Fibroblast of lung (primary cell): ENCODE measurements at regions not wholly inside any gene's neighbourhood (a gene's known extent, or its start where the extent isn't known, plus 50 kb on each side); places are given as distances from the start of the nearest gene placed in this dataset.

Experiments
- DNase-seq, 2 donors: peaks; one replicate each; pipeline versions ENCODE4 v3.0.0 to v3.0.0-alpha.2; 2010; ENCODE audit warnings: low read depth in 2 of 2
- H2AFZ ChIP-seq: 2 replicates; pipeline ENCODE4 v1.5.1; 2012; ENCODE audit warnings: low read length, control low read depth, inconsistent platforms
- H3K27ac ChIP-seq: 2 replicates; pipeline ENCODE4 v1.5.1; 2011; ENCODE audit warnings: low read length, control low read depth; ENCODE audit not compliant: insufficient read depth
- H3K27me3 ChIP-seq: 2 replicates; pipeline ENCODE4 v1.5.1; 2011; ENCODE audit warnings: mild to moderate bottlenecking, low read length; ENCODE audit not compliant: control insufficient read depth, insufficient read depth
- H3K36me3 ChIP-seq: 2 replicates; pipeline ENCODE4 v1.5.1; 2011; ENCODE audit warnings: low read length; ENCODE audit not compliant: control insufficient read depth, insufficient read depth
- H3K4me1 ChIP-seq: 2 replicates; pipeline ENCODE4 v1.5.1; 2011; ENCODE audit warnings: low read length; ENCODE audit not compliant: control insufficient read depth, insufficient read depth; ENCODE audit errors: extremely low read depth
- H3K4me2 ChIP-seq: 2 replicates; pipeline ENCODE4 v1.5.1; 2011; ENCODE audit warnings: low read length, control low read depth; ENCODE audit not compliant: insufficient read depth; ENCODE audit errors: extremely low read depth
- H3K4me3 ChIP-seq, 4 experiments: fragments of 200-600 bp in 1 of 4; sonication (generic) in 1 of 4; replicated peaks in 1 of 4; 2 replicates each; pipeline ENCODE4 v1.5.1; 2011 to 2016; ENCODE audit warnings: low read length in 4 of 4, low read depth in 3 of 4, mild to moderate bottlenecking in 3 of 4, control low read depth in 2 of 4, inconsistent platforms in 1 of 4, mixed read lengths in 1 of 4; ENCODE audit not compliant: insufficient read depth in 1 of 4; ENCODE audit errors: control extremely low read depth in 1 of 4
- H3K79me2 ChIP-seq: 2 replicates; pipeline ENCODE4 v1.5.1; 2012; ENCODE audit warnings: mild to moderate bottlenecking, low read length, inconsistent platforms; ENCODE audit not compliant: control insufficient read depth, insufficient read depth
- H3K9ac ChIP-seq: 2 replicates; pipeline ENCODE4 v1.5.1; 2011; ENCODE audit warnings: mild to moderate bottlenecking, low read length, control low read depth; ENCODE audit not compliant: insufficient read depth
- H3K9me3 ChIP-seq: 2 replicates; pipeline ENCODE4 v1.5.1; 2012; ENCODE audit warnings: low read depth, low read length; ENCODE audit not compliant: control insufficient read depth, insufficient read depth
- H4K20me1 ChIP-seq: 2 replicates; pipeline ENCODE4 v1.5.1; 2011; ENCODE audit warnings: low read length; ENCODE audit not compliant: control insufficient read depth, insufficient read depth; ENCODE audit errors: extremely low read depth
- CTCF ChIP-seq, 2 donors: IDR thresholded peaks in 1 of 2; conservative IDR thresholded peaks in 1 of 2; 1 replicate in 1 of 2; 2 replicates in 1 of 2; pipeline ENCODE4 v1.5.1; 2011 to 2012; ENCODE audit warnings: low read length in 2 of 2, control low read depth in 1 of 2, inconsistent platforms in 1 of 2, low read depth in 1 of 2, mild to moderate bottlenecking in 1 of 2
- EZH2 ChIP-seq: IDR thresholded peaks from 2 replicates; pipeline ENCODE4 v1.5.1; 2012; ENCODE audit warnings: low read length, control low read depth, mild to moderate bottlenecking; ENCODE audit errors: missing control alignments

GRCh38 chr1:218064426-218064825 is 220.7 kb upstream of the RRP15 start:
- no peaks in the 10 kb centered on the region for H3K27me3 ChIP-seq
- no peaks in the 10 kb centered on the region for H3K79me2 ChIP-seq
- H4K20me1 ChIP-seq, result no peaks in the 10 kb centered on the region
- H3K4me3 ChIP-seq, result no peak overlapping the region
- TF ChIP-seq CTCF (conservative IDR thresholded peaks at IDR 0.05 in 1 of 2, IDR thresholded peaks at IDR 0.05 in 1 of 2; ENCODE audit: low read depth in 1 of 2, low read length in 2 of 2) (no peak), EZH2 (no peak)
- no peaks in the 10 kb centered on the region for H3K36me3 ChIP-seq
- H3K4me1 ChIP-seq, result no peaks in the 10 kb centered on the region
- no peak overlapping the region for H2AFZ ChIP-seq
- no peak overlapping the region for H3K4me2 ChIP-seq
- DNase-seq, result no peak
- no peak overlapping the region for H3K27ac ChIP-seq
- no peak overlapping the region for H3K9ac ChIP-seq
- no peaks in the 10 kb centered on the region for H3K9me3 ChIP-seq

GRCh38 chr1:218066332-218066731 is 218.8 kb upstream of the RRP15 start:
- H3K4me2 ChIP-seq, result no peak overlapping the region
- H3K36me3 ChIP-seq, result no peaks in the 10 kb centered on the region
- no peak for TF ChIP-seq CTCF (conservative IDR thresholded peaks at IDR 0.05 in 1 of 2, IDR thresholded peaks at IDR 0.05 in 1 of 2; ENCODE audit: low read depth in 1 of 2, low read length in 2 of 2)
- no peak for TF ChIP-seq EZH2
- H3K27me3 ChIP-seq, result no peaks in the 10 kb centered on the region
- no peak overlapping the region for H3K9ac ChIP-seq
- H3K79me2 ChIP-seq, result no peaks in the 10 kb centered on the region
- no peak overlapping the region for H3K4me3 ChIP-seq
- no peaks in the 10 kb centered on the region for H3K9me3 ChIP-seq
- DNase-seq, result no peak
- no peaks in the 10 kb centered on the region for H3K4me1 ChIP-seq
- no peaks in the 10 kb centered on the region for H4K20me1 ChIP-seq
- H3K27ac ChIP-seq, result no peak overlapping the region
- no peak overlapping the region for H2AFZ ChIP-seq

GRCh38 chr1:218068241-218068640 is 216.9 kb upstream of the RRP15 start:
- DNase-seq, result no peak
- H3K9me3 ChIP-seq, result no peaks in the 10 kb centered on the region
- H3K36me3 ChIP-seq, result no peaks in the 10 kb centered on the region
- no peak overlapping the region for H3K27ac ChIP-seq
- H3K27me3 ChIP-seq, result no peaks in the 10 kb centered on the region
- H2AFZ ChIP-seq, result no peak overlapping the region
- H4K20me1 ChIP-seq, result no peaks in the 10 kb centered on the region
- H3K79me2 ChIP-seq, result no peaks in the 10 kb centered on the region
- TF ChIP-seq EZH2 (no peak), CTCF (conservative IDR thresholded peaks at IDR 0.05 in 1 of 2, IDR thresholded peaks at IDR 0.05 in 1 of 2; ENCODE audit: low read depth in 1 of 2, low read length in 2 of 2) (no peak)
- H3K4me1 ChIP-seq, result no peaks in the 10 kb centered on the region
- H3K4me3 ChIP-seq, result no peak overlapping the region
- H3K4me2 ChIP-seq, result no peak overlapping the region
- H3K9ac ChIP-seq, result no peak overlapping the region
